ENCODE measurements at regions not wholly inside any gene's neighbourhood (a gene's known extent, or its start where the extent isn't known, plus 50 kb on each side); places are given as distances from the start of the nearest gene placed in this dataset.

- TF ChIP-seq ZNF70 (CRISPR knock-in tag; IDR thresholded peaks at IDR 0.05) (no peak), RARB (CRISPR knock-in tag; IDR thresholded peaks at IDR 0.05) (no peak), ZNF565 (CRISPR knock-in tag; conservative IDR thresholded peaks at IDR 0.05; ENCODE audit: low read depth) (no peak)
- TF ChIP-seq, protein P1, sequence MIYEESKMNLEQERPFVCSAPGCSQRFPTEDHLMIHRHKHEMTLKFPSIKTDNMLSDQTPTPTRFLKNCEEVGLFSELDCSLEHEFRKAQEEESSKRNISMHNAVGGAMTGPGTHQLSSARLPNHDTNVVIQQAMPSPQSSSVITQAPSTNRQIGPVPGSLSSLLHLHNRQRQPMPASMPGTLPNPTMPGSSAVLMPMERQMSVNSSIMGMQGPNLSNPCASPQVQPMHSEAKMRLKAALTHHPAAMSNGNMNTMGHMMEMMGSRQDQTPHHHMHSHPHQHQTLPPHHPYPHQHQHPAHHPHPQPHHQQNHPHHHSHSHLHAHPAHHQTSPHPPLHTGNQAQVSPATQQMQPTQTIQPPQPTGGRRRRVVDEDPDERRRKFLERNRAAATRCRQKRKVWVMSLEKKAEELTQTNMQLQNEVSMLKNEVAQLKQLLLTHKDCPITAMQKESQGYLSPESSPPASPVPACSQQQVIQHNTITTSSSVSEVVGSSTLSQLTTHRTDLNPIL (CRISPR knock-in tag; IDR thresholded peaks at IDR 0.05; ENCODE audit: low read depth): no peak
Measured at GRCh38 chr4:176607807-176608206, 184.9 kb downstream of the VEGFC start (continued).

- ATAC-seq: no peak
- TF ChIP-seq ESRRG (CRISPR knock-in tag; IDR thresholded peaks at IDR 0.05): no peak
- TF ChIP-seq ZNF8 (CRISPR knock-in tag; IDR thresholded peaks at IDR 0.05): no peak
- no peak for TF ChIP-seq ZNF565 (CRISPR knock-in tag; conservative IDR thresholded peaks at IDR 0.05; ENCODE audit: low read depth)
- no peak for TF ChIP-seq BACH2 (CRISPR knock-in tag; IDR thresholded peaks at IDR 0.05; ENCODE audit: borderline replicate concordance)
- TF ChIP-seq OSR1 (CRISPR knock-in tag; IDR thresholded peaks at IDR 0.05): no peak
- no peak for TF ChIP-seq RARB (CRISPR knock-in tag; IDR thresholded peaks at IDR 0.05)
- TF ChIP-seq, protein P2, sequence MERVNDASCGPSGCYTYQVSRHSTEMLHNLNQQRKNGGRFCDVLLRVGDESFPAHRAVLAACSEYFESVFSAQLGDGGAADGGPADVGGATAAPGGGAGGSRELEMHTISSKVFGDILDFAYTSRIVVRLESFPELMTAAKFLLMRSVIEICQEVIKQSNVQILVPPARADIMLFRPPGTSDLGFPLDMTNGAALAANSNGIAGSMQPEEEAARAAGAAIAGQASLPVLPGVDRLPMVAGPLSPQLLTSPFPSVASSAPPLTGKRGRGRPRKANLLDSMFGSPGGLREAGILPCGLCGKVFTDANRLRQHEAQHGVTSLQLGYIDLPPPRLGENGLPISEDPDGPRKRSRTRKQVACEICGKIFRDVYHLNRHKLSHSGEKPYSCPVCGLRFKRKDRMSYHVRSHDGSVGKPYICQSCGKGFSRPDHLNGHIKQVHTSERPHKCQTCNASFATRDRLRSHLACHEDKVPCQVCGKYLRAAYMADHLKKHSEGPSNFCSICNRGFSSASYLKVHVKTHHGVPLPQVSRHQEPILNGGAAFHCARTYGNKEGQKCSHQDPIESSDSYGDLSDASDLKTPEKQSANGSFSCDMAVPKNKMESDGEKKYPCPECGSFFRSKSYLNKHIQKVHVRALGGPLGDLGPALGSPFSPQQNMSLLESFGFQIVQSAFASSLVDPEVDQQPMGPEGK (CRISPR knock-in tag; IDR thresholded peaks at IDR 0.05; ENCODE audit: borderline replicate concordance): no peak
- no peak for TF ChIP-seq TCF4 (CRISPR knock-in tag; IDR thresholded peaks at IDR 0.05; ENCODE audit: borderline replicate concordance)
- no peak for TF ChIP-seq ZFP3 (CRISPR knock-in tag; IDR thresholded peaks at IDR 0.05)
- TF ChIP-seq PPARA (CRISPR knock-in tag; IDR thresholded peaks at IDR 0.05; ENCODE audit: borderline replicate concordance): no peak
- TF ChIP-seq TSHZ2 (CRISPR knock-in tag; IDR thresholded peaks at IDR 0.05): no peak
- no peak for TF ChIP-seq ZFP30 (CRISPR knock-in tag; IDR thresholded peaks at IDR 0.05)
- no peak for TF ChIP-seq ZNF70 (CRISPR knock-in tag; IDR thresholded peaks at IDR 0.05)
Measured at GRCh38 chr4:176608346-176608745, 184.4 kb downstream of the VEGFC start.

GRCh38 chr4:176610594-176610993, 182.1 kb downstream of the VEGFC start:
- ATAC-seq: no peak
- TF ChIP-seq TOX (CRISPR knock-in tag; IDR thresholded peaks at IDR 0.05; ENCODE audit: borderline replicate concordance) (no peak), TCF4 (CRISPR knock-in tag; IDR thresholded peaks at IDR 0.05; ENCODE audit: borderline replicate concordance) (no peak), BACH2 (CRISPR knock-in tag; IDR thresholded peaks at IDR 0.05; ENCODE audit: borderline replicate concordance) (no peak), ZFP3 (CRISPR knock-in tag; IDR thresholded peaks at IDR 0.05) (no peak), CSDC2 (CRISPR knock-in tag; IDR thresholded peaks at IDR 0.05) (no peak)

- ATAC-seq: no peak
- TF ChIP-seq RARB (CRISPR knock-in tag; IDR thresholded peaks at IDR 0.05) (no peak), TSHZ2 (CRISPR knock-in tag; IDR thresholded peaks at IDR 0.05) (no peak), ESRRG (CRISPR knock-in tag; IDR thresholded peaks at IDR 0.05) (no peak), CSRNP3 (CRISPR knock-in tag; IDR thresholded peaks at IDR 0.05) (no peak), ZNF8 (CRISPR knock-in tag; IDR thresholded peaks at IDR 0.05) (no peak)
Measured at GRCh38 chr4:176611381-176611780, 181.3 kb downstream of the VEGFC start.

Data from SK-N-SH treated with all-trans-retinoic acid at 6 μM for 48 hours (cell line).